ENCODE measurements at regions not wholly inside any gene's neighbourhood (a gene's known extent, or its start where the extent isn't known, plus 50 kb on each side); places are given as distances from the start of the nearest gene placed in this dataset.

DNA sequence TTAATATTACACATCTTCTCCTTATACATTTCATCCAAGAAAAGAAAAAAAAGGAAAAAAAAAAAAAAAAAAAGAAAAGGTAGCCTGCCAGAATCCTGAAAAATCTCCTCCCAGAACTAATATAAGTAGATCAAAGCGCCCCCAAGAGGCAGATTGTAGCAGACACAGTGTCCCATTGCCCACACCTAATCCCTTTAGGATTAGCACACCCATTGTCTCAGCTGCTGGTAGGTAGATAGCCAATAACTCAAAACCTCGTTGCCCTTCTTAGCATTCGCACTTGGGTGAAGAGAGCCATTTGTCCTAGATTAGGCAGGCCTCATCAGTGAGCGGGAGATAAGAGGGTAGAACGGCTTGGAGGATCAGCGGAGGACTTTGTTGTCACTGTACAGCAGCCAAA lies 100.2 kb upstream of the SORCS1 start:
- no peaks in the 10 kb centered on the region for H3K27me3 ChIP-seq (replicated peaks in 1 of 4; ENCODE audit: control insufficient read depth in 3 of 4, extremely low read depth in 1 of 4, insufficient read depth in 3 of 4, low read length in 3 of 4)
- H3K27ac ChIP-seq (ENCODE audit: low read depth, low read length): no peak overlapping the region
- H3K4ac ChIP-seq (replicated peaks; ENCODE audit: insufficient read length, low read depth, low read length): no peak overlapping the region
- H3K14ac ChIP-seq (ENCODE audit: insufficient read length): no peak overlapping the region
- WGBS, 2 experiments (ENCODE audit: extremely low coverage in 1 of 2, insufficient coverage in 1 of 2, insufficient read length in 1 of 2, insufficient replicate concordance in 2 of 2, low coverage in 1 of 2, low lambda C conversion rate in 2 of 2, missing lambda C conversion rate in 1 of 2): 61% methylated on average over 6 of the region's 6 CpGs; no CpG with 5 or more reads in 1 of the 2 experiments
- no peaks in the 10 kb centered on the region for H3K79me1 ChIP-seq (ENCODE audit: low read depth, low read length)
- ChIA-PET POLR2A (ENCODE audit: partially characterized antibody) (no interaction called here), CTCF (ENCODE audit: partially characterized antibody) (interaction anchor here (0.8 to 2.4 kb wide), 12 partner anchors 8 to 494 kb away, joined by 3 to 7 read pairs (median 5); no protein-coding TSS in a partner anchor)
- H3K23me2 ChIP-seq (ENCODE audit: low read depth, low read length): no peaks in the 10 kb centered on the region
- no peaks in the 10 kb centered on the region for H3K79me2 ChIP-seq (ENCODE audit: control insufficient read depth in 1 of 2, insufficient read depth in 2 of 2, low read length in 2 of 2)
- H3K4me2 ChIP-seq (ENCODE audit: insufficient read depth in 1 of 2, low read depth in 2 of 2, low read length in 2 of 2): no peak overlapping the region
- H3K23ac ChIP-seq (ENCODE audit: insufficient read length): no peak overlapping the region
- no peak overlapping the region for H4K8ac ChIP-seq (ENCODE audit: extremely low read depth, insufficient read depth, low read length)
- H2BK5ac ChIP-seq (ENCODE audit: low read depth, low read length): no peak overlapping the region
- H4K20me1 ChIP-seq (replicated peaks in 1 of 2; ENCODE audit: control insufficient read depth in 1 of 2, insufficient read depth in 2 of 2, low read length in 2 of 2): no peaks in the 10 kb centered on the region
- H3K4me1 ChIP-seq (replicated peaks in 1 of 4; ENCODE audit: control insufficient read depth in 3 of 4, insufficient read depth in 4 of 4, low read length in 3 of 4): no peaks in the 10 kb centered on the region
- H2AK5ac ChIP-seq (ENCODE audit: low read depth, low read length): no peak overlapping the region
- no peak overlapping the region for H3K9ac ChIP-seq (replicated peaks in 1 of 4; ENCODE audit: extremely low read depth in 1 of 4, low read depth in 3 of 4, low read length in 3 of 4)
- no peak overlapping the region for H2BK120ac ChIP-seq (replicated peaks; ENCODE audit: low read depth, low read length)
- H4K5ac ChIP-seq (ENCODE audit: insufficient read length, low read depth, low read length): no peak overlapping the region
- peak in 1 of 2 experiments; percentile 59 for DNase-seq (ENCODE audit: low read depth in 1 of 2, low spot score in 2 of 2)
- no peak overlapping the region for H3K18ac ChIP-seq (ENCODE audit: extremely low read depth, low read length)
- no peak overlapping the region for H2BK20ac ChIP-seq (ENCODE audit: low read length)
- H3K36me3 ChIP-seq (ENCODE audit: control insufficient read depth in 2 of 4, insufficient read depth in 4 of 4, low read length in 3 of 4): no peaks in the 10 kb centered on the region
- H3K56ac ChIP-seq (replicated peaks; ENCODE audit: insufficient read length, low read depth, low read length): no peak overlapping the region
- FAIRE-seq: peak; percentile 89
- H4K91ac ChIP-seq (replicated peaks; ENCODE audit: insufficient read length, low read length): no peak overlapping the region
- peak overlapping the region; percentile 97; the same call in 1 of the 2 replicates for H2AFZ ChIP-seq (ENCODE audit: low read length)
- H2BK15ac ChIP-seq (ENCODE audit: low read length): no peak overlapping the region
- no peak overlapping the region for H3K4me3 ChIP-seq (ENCODE audit: extremely low read depth in 1 of 4, insufficient read depth in 2 of 4, low read depth in 3 of 4, low read length in 4 of 4)
- H3K9me3 ChIP-seq (ENCODE audit: insufficient read depth in 2 of 2, low read depth in 1 of 2, low read length in 1 of 2): no peaks in the 10 kb centered on the region
- H2BK12ac ChIP-seq (ENCODE audit: low read depth, low read length): no peak overlapping the region
- TF ChIP-seq RAD21 (IDR thresholded peaks at IDR 0.05 in 1 of 2, conservative IDR thresholded peaks at IDR 0.05 in 1 of 2; ENCODE audit: low read depth in 2 of 2, low read length in 2 of 2): peak; percentile 57 to 67
- TF ChIP-seq, protein P1, sequence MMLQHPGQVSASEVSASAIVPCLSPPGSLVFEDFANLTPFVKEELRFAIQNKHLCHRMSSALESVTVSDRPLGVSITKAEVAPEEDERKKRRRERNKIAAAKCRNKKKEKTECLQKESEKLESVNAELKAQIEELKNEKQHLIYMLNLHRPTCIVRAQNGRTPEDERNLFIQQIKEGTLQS (IDR thresholded peaks at IDR 0.05; ENCODE audit: insufficient read depth, low read depth, low read length): no peak
- TF ChIP-seq, protein P2, sequence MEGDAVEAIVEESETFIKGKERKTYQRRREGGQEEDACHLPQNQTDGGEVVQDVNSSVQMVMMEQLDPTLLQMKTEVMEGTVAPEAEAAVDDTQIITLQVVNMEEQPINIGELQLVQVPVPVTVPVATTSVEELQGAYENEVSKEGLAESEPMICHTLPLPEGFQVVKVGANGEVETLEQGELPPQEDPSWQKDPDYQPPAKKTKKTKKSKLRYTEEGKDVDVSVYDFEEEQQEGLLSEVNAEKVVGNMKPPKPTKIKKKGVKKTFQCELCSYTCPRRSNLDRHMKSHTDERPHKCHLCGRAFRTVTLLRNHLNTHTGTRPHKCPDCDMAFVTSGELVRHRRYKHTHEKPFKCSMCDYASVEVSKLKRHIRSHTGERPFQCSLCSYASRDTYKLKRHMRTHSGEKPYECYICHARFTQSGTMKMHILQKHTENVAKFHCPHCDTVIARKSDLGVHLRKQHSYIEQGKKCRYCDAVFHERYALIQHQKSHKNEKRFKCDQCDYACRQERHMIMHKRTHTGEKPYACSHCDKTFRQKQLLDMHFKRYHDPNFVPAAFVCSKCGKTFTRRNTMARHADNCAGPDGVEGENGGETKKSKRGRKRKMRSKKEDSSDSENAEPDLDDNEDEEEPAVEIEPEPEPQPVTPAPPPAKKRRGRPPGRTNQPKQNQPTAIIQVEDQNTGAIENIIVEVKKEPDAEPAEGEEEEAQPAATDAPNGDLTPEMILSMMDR (IDR thresholded peaks at IDR 0.05; ENCODE audit: control extremely low read depth in 1 of 3, insufficient read depth in 1 of 3, low read depth in 1 of 3, low read length in 3 of 3): peak in 2 of 3 experiments; percentile 52 to 62; a peak in 3 of 4 replicates
